ENCODE measurements at regions not wholly inside any gene's neighbourhood (a gene's known extent, or its start where the extent isn't known, plus 50 kb on each side); places are given as distances from the start of the nearest gene placed in this dataset.
A peak's percentile ranks its signal among the peaks of the same experiment; 100 is the strongest.
"Not testable (repeated sequence)": the region's sequence is repeated elsewhere in the genome, so short reads cannot be mapped to it uniquely, and the experiment has no call there.

DNA sequence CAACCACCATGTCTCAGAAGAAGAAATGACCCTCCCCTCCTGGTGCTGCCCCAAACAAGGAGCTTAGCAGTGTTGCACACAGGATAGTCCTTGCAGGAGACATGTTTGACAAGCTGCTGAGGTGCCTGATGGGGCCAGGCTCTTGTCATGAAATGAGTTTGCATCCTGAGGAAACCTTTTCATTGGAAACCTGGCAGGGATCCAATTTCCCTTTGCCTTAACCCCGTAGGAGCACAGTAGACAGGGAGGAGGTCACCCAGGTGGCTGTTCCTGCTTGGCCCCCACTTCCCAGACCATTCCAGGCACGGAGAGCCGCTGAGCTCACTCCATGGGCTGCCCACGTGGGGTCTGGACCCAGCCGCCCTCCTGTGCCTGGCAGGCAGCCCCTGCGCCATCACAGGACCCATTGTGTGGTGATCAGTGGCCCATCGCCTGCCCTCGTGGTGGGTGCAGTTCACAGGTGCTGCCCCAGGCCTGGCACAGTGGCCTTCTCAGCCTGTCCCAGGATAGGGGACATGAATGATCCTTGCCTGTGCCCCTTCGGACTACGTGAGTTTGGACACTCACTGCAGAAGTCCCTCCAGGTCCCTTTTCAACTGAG lies 247.4 kb downstream of the CCDC74A start:
- intact Hi-C loops (cut with DNase I, micrococcal nuclease); H3K9me3 ChIP-seq (ENCODE audit: control insufficient read depth in 1 of 2, insufficient read depth in 1 of 2, low read length in 2 of 2); H3K36me3 Mint-ChIP-seq (ENCODE audit: low read depth); H3K4me3 ChIP-seq (ENCODE audit: low read length); H3K27ac Mint-ChIP-seq; DNase-seq; H3K27me3 ChIP-seq (ENCODE audit: control insufficient read depth in 1 of 2, insufficient read depth in 2 of 2, low read length in 2 of 2); H3K4me1 Mint-ChIP-seq (ENCODE audit: low read depth); H3K36me3 ChIP-seq (ENCODE audit: insufficient read depth, low read length); CTCF ChIA-PET; H3K27me3 Mint-ChIP-seq; H3K9me3 Mint-ChIP-seq; ATAC-seq (ENCODE audit: poor library complexity); H3K4me3 Mint-ChIP-seq; POLR2A ChIA-PET; H3K4me1 ChIP-seq (ENCODE audit: insufficient read depth, low read length); H3K27ac ChIP-seq (ENCODE audit: low read depth in 1 of 2, low read length in 2 of 2): not testable (repeated sequence)

- H3K36me3 ChIP-seq (ENCODE audit: insufficient read depth, low read length); H3K9me3 Mint-ChIP-seq; ATAC-seq (ENCODE audit: poor library complexity); H3K4me3 ChIP-seq (ENCODE audit: low read length); H3K4me1 ChIP-seq (ENCODE audit: insufficient read depth, low read length); CTCF ChIA-PET; H3K9me3 ChIP-seq (ENCODE audit: control insufficient read depth in 1 of 2, insufficient read depth in 1 of 2, low read length in 2 of 2); H3K36me3 Mint-ChIP-seq (ENCODE audit: low read depth); intact Hi-C loops (cut with DNase I, micrococcal nuclease); H3K27me3 ChIP-seq (ENCODE audit: control insufficient read depth in 1 of 2, insufficient read depth in 2 of 2, low read length in 2 of 2); H3K27ac ChIP-seq (ENCODE audit: low read depth in 1 of 2, low read length in 2 of 2); H3K27me3 Mint-ChIP-seq; POLR2A ChIA-PET; H3K27ac Mint-ChIP-seq; H3K4me3 Mint-ChIP-seq; H3K4me1 Mint-ChIP-seq (ENCODE audit: low read depth): not testable (repeated sequence)
- peak in 1 of 14 experiments; percentile 6 for DNase-seq
Observed at GRCh38 chr2:131775903-131776506, 248.3 kb downstream of the CCDC74A start.

DNA sequence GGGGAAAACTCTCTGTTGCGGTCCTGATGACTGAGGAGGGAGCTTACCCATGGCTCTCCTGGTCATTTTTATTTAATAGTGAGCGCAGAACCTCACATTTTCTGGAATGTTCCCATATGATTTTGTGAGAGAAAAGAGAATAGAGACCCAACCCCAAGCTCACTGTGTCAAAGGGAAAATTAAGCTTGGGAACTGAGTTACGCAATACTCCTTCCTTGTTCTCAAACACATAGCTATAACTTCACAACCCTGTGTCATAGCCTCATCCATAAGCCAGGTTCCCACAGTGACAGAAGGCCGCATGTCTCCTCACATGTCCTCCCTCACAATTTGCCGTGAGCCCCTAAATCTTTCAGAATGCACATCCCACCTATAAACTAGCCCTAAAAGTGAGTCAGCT lies 252.8 kb downstream of the CCDC74A start:
- H3K4me3 Mint-ChIP-seq; H3K36me3 Mint-ChIP-seq (ENCODE audit: low read depth); H3K9me3 ChIP-seq (ENCODE audit: control insufficient read depth in 1 of 2, insufficient read depth in 1 of 2, low read length in 2 of 2); POLR2A ChIA-PET; H3K4me1 Mint-ChIP-seq (ENCODE audit: low read depth); ATAC-seq (ENCODE audit: poor library complexity); H3K9me3 Mint-ChIP-seq; intact Hi-C loops (cut with DNase I, micrococcal nuclease); H3K36me3 ChIP-seq (ENCODE audit: insufficient read depth, low read length); H3K27me3 ChIP-seq (ENCODE audit: control insufficient read depth in 1 of 2, insufficient read depth in 2 of 2, low read length in 2 of 2); DNase-seq; H3K27ac Mint-ChIP-seq; H3K4me3 ChIP-seq (ENCODE audit: low read length); CTCF ChIA-PET; H3K4me1 ChIP-seq (ENCODE audit: insufficient read depth, low read length); H3K27ac ChIP-seq (ENCODE audit: low read depth in 1 of 2, low read length in 2 of 2): not testable (repeated sequence)
- peaks cover 13% of the 10 kb centered on the region for H3K27me3 Mint-ChIP-seq

DNA sequence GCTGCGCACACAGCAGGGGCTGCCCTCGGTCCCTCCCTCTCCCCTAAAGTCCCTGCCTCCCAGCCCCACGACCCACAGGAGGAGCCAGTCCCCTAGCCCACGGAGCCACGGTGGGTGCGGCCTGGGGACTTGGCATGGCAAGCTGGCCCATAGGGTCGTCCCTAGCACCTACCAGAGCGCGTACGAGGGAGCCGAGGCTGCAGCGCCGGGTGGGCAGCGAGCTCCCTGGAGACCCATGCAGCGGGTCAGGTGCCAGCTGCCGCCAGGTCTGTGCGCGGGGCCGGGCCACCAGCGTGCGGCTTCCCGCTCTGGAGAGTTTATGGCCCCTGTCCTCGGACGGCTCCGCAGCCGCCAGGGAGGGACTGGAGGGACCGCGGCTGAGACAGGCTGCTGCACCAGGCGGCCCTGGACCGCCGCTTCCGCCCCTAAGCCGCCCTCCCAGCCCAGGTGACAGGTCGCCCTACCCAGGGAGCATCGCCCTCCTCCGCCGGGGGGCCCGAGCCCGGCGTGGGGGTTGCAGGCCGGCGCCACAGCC lies 273.6 kb downstream of the CCDC74A start:
- Histone ChIP-seq H3K27me3 (ENCODE audit: control insufficient read depth in 1 of 2, insufficient read depth in 2 of 2, low read length in 2 of 2) (no peaks in the 10 kb centered on the region), H3K36me3 (ENCODE audit: insufficient read depth, low read length) (no peaks in the 10 kb centered on the region), H3K4me1 (ENCODE audit: insufficient read depth, low read length) (peaks cover 7% of the 10 kb centered on the region), H3K9me3 (ENCODE audit: control insufficient read depth in 1 of 2, insufficient read depth in 1 of 2, low read length in 2 of 2) (no peaks in the 10 kb centered on the region), H3K4me3 (ENCODE audit: low read length) (no peak overlapping the region), H3K27ac (ENCODE audit: low read depth in 1 of 2, low read length in 2 of 2) (no peak overlapping the region)
- DNase-seq (peak in 1 of 14 experiments; percentile 34), ATAC-seq (ENCODE audit: poor library complexity) (no peak)
- ChIA-PET CTCF (interaction anchor here (1.1 to 1.9 kb wide), 3 partner anchors 128 to 647 kb away, joined by 5 read pairs; no protein-coding TSS in a partner anchor), POLR2A (no interaction called here)
- intact Hi-C loops (cut with DNase I, micrococcal nuclease) = loop anchor here (5.0 to 10.0 kb wide), 3 partner anchors 126 to 649 kb away; no protein-coding TSS in a partner anchor
- Mint-ChIP-seq H3K9me3 (no peaks in the 10 kb centered on the region), H3K4me3 (no peak overlapping the region), H3K27me3 (peaks cover 10% of the 10 kb centered on the region), H3K27ac (no peak overlapping the region), H3K36me3 (ENCODE audit: low read depth) (no peaks in the 10 kb centered on the region), H3K4me1 (ENCODE audit: low read depth) (no peaks in the 10 kb centered on the region)
- TF ChIP-seq, protein P1, sequence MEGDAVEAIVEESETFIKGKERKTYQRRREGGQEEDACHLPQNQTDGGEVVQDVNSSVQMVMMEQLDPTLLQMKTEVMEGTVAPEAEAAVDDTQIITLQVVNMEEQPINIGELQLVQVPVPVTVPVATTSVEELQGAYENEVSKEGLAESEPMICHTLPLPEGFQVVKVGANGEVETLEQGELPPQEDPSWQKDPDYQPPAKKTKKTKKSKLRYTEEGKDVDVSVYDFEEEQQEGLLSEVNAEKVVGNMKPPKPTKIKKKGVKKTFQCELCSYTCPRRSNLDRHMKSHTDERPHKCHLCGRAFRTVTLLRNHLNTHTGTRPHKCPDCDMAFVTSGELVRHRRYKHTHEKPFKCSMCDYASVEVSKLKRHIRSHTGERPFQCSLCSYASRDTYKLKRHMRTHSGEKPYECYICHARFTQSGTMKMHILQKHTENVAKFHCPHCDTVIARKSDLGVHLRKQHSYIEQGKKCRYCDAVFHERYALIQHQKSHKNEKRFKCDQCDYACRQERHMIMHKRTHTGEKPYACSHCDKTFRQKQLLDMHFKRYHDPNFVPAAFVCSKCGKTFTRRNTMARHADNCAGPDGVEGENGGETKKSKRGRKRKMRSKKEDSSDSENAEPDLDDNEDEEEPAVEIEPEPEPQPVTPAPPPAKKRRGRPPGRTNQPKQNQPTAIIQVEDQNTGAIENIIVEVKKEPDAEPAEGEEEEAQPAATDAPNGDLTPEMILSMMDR (IDR thresholded peaks at IDR 0.05) = no peak

Measured in CD4-positive, alpha-beta T cell (primary cell).